OCI-LY3 (cell line): ENCODE measurements at regions not wholly inside any gene's neighbourhood (a gene's known extent, or its start where the extent isn't known, plus 50 kb on each side); places are given as distances from the start of the nearest gene placed in this dataset.

Source experiments
- CTCF ChIP-seq: fragments of 200-600, 300-600 bp; sonication (generic); IDR thresholded peaks from 2 replicates; pipeline ENCODE4 v1.5.1; 2014; ENCODE audit warnings: antibody characterized with exemption, low read length, low read depth
- EZH2phosphoT487 ChIP-seq: fragments of 200-600 bp; shearing (Covaris generic); IDR thresholded peaks from 2 replicates; pipeline ENCODE4 v1.6.1; 2018; ENCODE audit warnings: antibody characterized with exemption, mixed run types, low read depth

- TF ChIP-seq CTCF (no peak), EZH2phosphoT487 (no peak)
Observed at GRCh38 chr10:111525696-111526095, 448.9 kb downstream of the ADRA2A start.
